Umbilical cord (tissue), 1 donor: ENCODE measurements at regions not wholly inside any gene's neighbourhood (a gene's known extent, or its start where the extent isn't known, plus 50 kb on each side); places are given as distances from the start of the nearest gene placed in this dataset.
A peak's percentile ranks its signal among the peaks of the same experiment; 100 is the strongest.

Experiments
- DNase-seq: peaks from one replicate; pipeline ENCODE4 v3.0.0-alpha.2; 2015; ENCODE audit warnings: low spot score

- DNase-seq, result no peak
These were observed 154.6 kb upstream of the TLE3 start for GRCh38 chr15:70252056-70252950.

- DNase-seq, result no peak
These were observed 153.7 kb upstream of the TLE3 start for GRCh38 chr15:70251246-70251990.

GRCh38 chr15:70250208-70251201 is 152.8 kb upstream of the TLE3 start:
- peak; percentile 88 for DNase-seq

- no peak for DNase-seq
These were observed 151.9 kb upstream of the TLE3 start for GRCh38 chr15:70249616-70250015.

GRCh38 chr15:70248116-70249025 is 150.7 kb upstream of the TLE3 start:
- DNase-seq, result no peak

- DNase-seq, result no peak
These were observed 149.6 kb upstream of the TLE3 start for GRCh38 chr15:70247281-70247680.

GRCh38 chr15:70246623-70247220 is 149.0 kb upstream of the TLE3 start:
- DNase-seq, result no peak

GRCh38 chr15:70245932-70246622 is 148.4 kb upstream of the TLE3 start:
- no peak for DNase-seq

- DNase-seq, result no peak
These were observed 147.3 kb upstream of the TLE3 start for GRCh38 chr15:70244978-70245542.

GRCh38 chr15:70243686-70244540 is 146.2 kb upstream of the TLE3 start:
- DNase-seq, result peak; percentile 44

GRCh38 chr15:70242951-70243685 is 145.4 kb upstream of the TLE3 start:
- DNase-seq, result no peak

GRCh38 chr15:70241561-70242320 is 144.0 kb upstream of the TLE3 start:
- no peak for DNase-seq

- no peak for DNase-seq
These were observed 143.2 kb upstream of the TLE3 start for GRCh38 chr15:70240820-70241430.

GRCh38 chr15:70240082-70240481 is 142.4 kb upstream of the TLE3 start:
- no peak for DNase-seq

- no peak for DNase-seq
These were observed 141.2 kb upstream of the TLE3 start for GRCh38 chr15:70238917-70239316.

- DNase-seq, result no peak
These were observed 139.9 kb upstream of the TLE3 start for GRCh38 chr15:70237626-70238025.
